Left lung (tissue), 4 donors: ENCODE measurements at regions not wholly inside any gene's neighbourhood (a gene's known extent, or its start where the extent isn't known, plus 50 kb on each side); places are given as distances from the start of the nearest gene placed in this dataset.
A peak's percentile ranks its signal among the peaks of the same experiment; 100 is the strongest.
"Not testable (repeated sequence)": the region's sequence is repeated elsewhere in the genome, so short reads cannot be mapped to it uniquely, and the experiment has no call there.

Experiments
- ATAC-seq: fragments of 200-7000 bp; cut with Tn5 transposase; one replicate; pipeline ENCODE4 v1.9.1; 2020; ENCODE audit warnings: moderate library complexity
- DNase-seq, 4 donors: peaks; one replicate each; pipeline ENCODE4 v3.0.0-alpha.2; 2013 to 2020
- H3K27ac ChIP-seq, 2 donors: fragments of 200-600 bp; sonication (generic) in 1 of 2; one replicate each; pipeline versions ENCODE4 v1.5.0 to v1.8.0; 2020 to 2021
- H3K27me3 ChIP-seq, 2 donors: fragments of 200-600 bp; sonication (generic) in 1 of 2; one replicate each; pipeline versions ENCODE4 v1.5.0 to v1.8.0; 2020 to 2021
- H3K36me3 ChIP-seq, 2 donors: fragments of 200-600 bp; sonication (generic) in 1 of 2; one replicate each; pipeline versions ENCODE4 v1.5.0 to v1.8.0; 2020 to 2021
- H3K4me1 ChIP-seq, 2 donors: fragments of 200-600 bp; one replicate each; pipeline ENCODE4 v1.8.0; 2021
- H3K4me3 ChIP-seq, 2 donors: fragments of 200-600 bp; sonication (generic) in 1 of 2; one replicate each; pipeline versions ENCODE4 v1.5.0 to v1.8.0; 2020 to 2021; ENCODE audit warnings: mild to moderate bottlenecking in 1 of 2
- H3K9me3 ChIP-seq, 2 donors: fragments of 200-600 bp; sonication (generic) in 1 of 2; one replicate each; pipeline versions ENCODE4 v1.5.0 to v1.8.0; 2020 to 2021
- intact Hi-C, 2 donors: fragments of 100-400 bp; cut with DNase I; formaldehyde crosslinking; loops; one replicate each; pipeline versions ENCODE4 v1.11.2 to v1.14.2; 2022
- TF ChIP-seq, protein P1 (sequence below), 2 donors: fragments of 200-600 bp; sonication (generic) in 1 of 2; IDR thresholded peaks; one replicate each; pipeline versions ENCODE4 v1.5.0 to v1.8.0; 2021; ENCODE audit warnings: antibody characterized with exemption in 2 of 2
- donor health status: DM: no; HTN: yes; CAD: no.
- donor health status: DM: no; HTN: no; CAD: no.

DNA sequence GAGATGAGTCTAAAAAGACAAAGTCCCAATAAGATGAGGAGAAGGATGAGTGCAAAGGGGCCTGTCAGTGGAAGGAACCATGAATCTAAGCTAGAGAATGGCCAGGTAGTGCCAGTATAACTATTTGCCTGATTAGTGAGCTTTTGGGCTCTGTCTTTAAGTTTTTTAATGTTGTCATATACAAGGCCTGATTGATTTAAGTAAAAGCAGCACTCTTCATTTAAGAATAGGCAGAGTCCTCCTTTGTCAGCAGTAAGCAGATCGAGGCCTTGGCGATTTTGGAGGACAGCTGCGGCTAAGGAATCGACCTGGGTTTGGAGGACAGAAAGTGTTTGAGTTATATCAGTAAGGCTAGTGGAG, 753.4 kb upstream of the ADGRB3 start:
- Histone ChIP-seq H3K27me3 (no peaks in the 10 kb centered on the region), H3K36me3 (no peaks in the 10 kb centered on the region), H3K27ac (no peak overlapping the region), H3K4me1 (no peaks in the 10 kb centered on the region), H3K9me3 (peaks cover 0 to 40% of the 10 kb centered on the region in 2 donors), H3K4me3 (no peak overlapping the region)
- DNase-seq (no peak), ATAC-seq (no peak)
- TF ChIP-seq, protein P1, sequence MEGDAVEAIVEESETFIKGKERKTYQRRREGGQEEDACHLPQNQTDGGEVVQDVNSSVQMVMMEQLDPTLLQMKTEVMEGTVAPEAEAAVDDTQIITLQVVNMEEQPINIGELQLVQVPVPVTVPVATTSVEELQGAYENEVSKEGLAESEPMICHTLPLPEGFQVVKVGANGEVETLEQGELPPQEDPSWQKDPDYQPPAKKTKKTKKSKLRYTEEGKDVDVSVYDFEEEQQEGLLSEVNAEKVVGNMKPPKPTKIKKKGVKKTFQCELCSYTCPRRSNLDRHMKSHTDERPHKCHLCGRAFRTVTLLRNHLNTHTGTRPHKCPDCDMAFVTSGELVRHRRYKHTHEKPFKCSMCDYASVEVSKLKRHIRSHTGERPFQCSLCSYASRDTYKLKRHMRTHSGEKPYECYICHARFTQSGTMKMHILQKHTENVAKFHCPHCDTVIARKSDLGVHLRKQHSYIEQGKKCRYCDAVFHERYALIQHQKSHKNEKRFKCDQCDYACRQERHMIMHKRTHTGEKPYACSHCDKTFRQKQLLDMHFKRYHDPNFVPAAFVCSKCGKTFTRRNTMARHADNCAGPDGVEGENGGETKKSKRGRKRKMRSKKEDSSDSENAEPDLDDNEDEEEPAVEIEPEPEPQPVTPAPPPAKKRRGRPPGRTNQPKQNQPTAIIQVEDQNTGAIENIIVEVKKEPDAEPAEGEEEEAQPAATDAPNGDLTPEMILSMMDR (IDR thresholded peaks at IDR 0.05): no peak
- intact Hi-C loops: no loop called here

DNA sequence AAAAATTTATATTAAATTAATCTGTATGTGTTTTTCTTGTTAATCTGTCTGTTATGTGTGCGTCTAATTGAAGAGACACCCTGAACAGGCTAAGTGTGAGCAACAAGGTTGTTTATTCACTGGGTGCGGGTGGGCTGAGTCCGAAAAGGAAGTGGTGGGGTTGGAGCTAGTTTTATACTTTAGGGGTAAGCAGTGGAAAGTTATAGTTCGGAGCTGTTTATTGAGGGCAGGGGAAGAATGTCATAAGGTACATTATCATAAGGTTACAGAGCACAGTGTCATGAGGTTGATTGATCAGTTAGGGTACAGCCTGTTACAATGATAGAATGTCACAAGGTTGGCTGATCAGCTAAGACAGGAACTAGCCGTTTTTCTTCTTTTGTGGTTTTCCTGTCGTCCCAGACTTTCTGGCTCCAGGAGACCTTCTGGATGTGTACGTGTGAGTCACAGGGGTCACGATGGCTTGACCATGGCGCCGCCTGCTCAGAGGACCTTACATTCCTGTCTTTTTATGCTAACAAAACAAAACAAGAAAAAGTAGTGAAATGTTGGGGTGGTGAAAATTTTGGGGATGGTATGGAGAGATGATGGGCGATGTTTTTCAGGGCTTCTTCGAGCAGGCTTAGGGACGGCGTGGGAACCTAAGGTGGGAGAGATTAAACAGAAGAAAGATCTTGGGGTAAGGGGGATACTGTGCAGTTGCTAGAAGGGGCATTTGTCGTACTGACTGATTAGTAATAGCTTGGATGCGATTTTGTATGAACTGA, 754.0 kb upstream of the ADGRB3 start:
- Histone ChIP-seq H3K27ac (no peak overlapping the region), H3K9me3 (peaks cover 0 to 38% of the 10 kb centered on the region in 2 donors), H3K27me3 (no peaks in the 10 kb centered on the region), H3K36me3 (no peaks in the 10 kb centered on the region), H3K4me1 (no peaks in the 10 kb centered on the region), H3K4me3 (no peak overlapping the region)
- DNase-seq: peak in 1 of 4 donors; percentile 22
- ATAC-seq: no peak
- intact Hi-C loops: no loop called here
- TF ChIP-seq, protein P1 (IDR thresholded peaks at IDR 0.05): no peak

DNA sequence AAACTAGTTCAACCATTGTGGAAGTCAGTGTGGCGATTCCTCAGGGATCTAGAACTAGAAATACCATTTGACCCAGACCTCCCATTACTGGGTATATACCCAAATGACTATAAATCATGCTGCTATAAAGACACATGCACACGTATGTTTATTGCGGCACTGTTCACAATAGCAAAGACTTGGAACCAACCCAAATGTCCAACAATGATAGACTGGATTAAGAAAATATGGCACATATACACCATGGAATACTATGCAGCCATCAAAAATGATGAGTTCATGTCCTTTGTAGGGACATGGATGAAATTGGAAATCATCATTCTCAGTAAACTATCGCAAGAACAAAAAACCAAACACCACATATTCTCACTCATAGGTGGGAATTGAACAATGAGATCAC, 754.7 kb upstream of the ADGRB3 start:
- H3K27ac ChIP-seq, H3K4me1 ChIP-seq, H3K4me3 ChIP-seq, intact Hi-C loops, H3K27me3 ChIP-seq, H3K36me3 ChIP-seq, ATAC-seq, DNase-seq: not testable (repeated sequence)
- H3K9me3 ChIP-seq: peaks cover 0 to 32% of the 10 kb centered on the region in 2 donors

DNA sequence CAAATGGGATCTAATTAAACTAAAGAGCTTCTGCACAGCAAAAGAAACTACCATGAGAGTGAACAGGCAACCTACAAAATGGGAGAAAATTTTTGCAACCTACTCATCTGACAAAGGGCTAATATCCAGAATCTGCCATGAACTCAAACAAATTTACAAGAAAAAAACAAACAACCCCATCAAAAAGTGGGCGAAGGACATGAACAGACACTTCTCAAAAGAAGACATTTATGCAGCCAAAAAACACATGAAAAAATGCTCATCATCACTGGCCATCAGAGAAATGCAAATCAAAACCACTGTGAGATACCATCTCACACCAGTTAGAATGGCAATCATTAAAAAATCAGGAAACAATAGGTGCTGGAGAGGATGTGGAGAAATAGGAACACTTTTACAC, 755.2 kb upstream of the ADGRB3 start:
- intact Hi-C loops, ATAC-seq, H3K4me3 ChIP-seq, H3K27ac ChIP-seq, DNase-seq, H3K27me3 ChIP-seq, H3K4me1 ChIP-seq, H3K36me3 ChIP-seq: not testable (repeated sequence)
- peaks cover 0 to 29% of the 10 kb centered on the region in 2 donors for H3K9me3 ChIP-seq

DNA sequence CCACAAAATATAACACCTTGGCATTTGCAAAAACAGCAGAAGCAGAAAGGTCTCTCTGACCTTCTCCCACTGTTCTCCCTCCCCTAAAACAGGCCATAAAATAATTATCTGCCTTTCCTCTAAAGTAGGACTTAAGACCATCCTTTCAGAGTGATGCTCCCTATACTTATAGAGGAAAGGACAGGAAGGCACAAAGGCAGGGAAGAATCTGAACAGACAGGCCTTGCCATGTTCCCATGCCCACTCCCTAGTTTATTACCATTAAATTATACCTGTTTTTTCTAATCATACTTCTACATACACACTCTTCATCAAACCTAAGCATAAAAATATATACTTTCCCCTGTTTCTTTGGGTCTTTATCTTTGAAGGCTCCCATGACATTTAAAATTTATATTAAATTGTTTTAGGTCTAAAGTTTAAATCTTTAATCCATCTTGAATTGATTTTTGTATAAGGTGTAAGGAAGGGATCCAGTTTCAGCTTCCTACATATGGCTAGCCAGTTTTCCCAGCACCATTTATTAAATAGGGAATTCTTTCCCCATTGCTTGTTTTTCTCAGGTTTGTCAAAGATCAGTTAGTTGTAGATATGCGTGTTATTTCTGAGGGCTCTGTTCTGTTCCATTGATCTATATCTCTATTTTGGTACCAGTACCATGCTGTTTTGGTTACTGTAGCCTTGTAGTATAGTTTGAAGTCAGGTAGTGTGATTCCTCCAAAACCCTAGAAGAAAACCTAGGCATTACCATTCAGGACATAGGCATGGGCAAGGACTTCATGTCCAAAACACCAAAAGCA, 755.8 kb upstream of the ADGRB3 start:
- H3K27ac ChIP-seq, H3K4me3 ChIP-seq, H3K36me3 ChIP-seq, ATAC-seq, H3K27me3 ChIP-seq, H3K4me1 ChIP-seq, intact Hi-C loops, DNase-seq: not testable (repeated sequence)
- H3K9me3 ChIP-seq: peaks cover 0 to 27% of the 10 kb centered on the region in 2 donors

DNA sequence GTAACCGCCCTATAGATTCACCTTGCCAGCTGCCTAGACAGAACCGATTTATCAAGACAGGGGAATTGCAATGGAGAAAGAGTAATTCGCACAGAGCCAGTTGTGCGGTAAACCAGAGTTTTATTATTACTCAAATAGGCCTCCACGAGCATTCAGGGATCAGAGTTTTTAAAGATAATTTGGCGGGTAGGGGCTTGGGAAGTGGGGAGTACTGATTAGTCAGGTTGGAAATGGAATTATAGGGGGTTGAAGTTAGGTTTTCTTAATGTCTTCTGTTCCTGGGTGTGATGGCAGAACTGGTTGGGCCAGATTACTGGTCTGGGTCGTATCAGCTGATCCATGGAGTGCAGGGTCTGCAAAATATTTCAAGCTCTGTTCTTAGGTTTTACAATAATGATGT, 756.9 kb upstream of the ADGRB3 start:
- ATAC-seq, H3K4me1 ChIP-seq, H3K36me3 ChIP-seq, H3K27me3 ChIP-seq, H3K27ac ChIP-seq, DNase-seq, intact Hi-C loops, H3K4me3 ChIP-seq: not testable (repeated sequence)
- peaks cover 0 to 26% of the 10 kb centered on the region in 2 donors for H3K9me3 ChIP-seq

DNA sequence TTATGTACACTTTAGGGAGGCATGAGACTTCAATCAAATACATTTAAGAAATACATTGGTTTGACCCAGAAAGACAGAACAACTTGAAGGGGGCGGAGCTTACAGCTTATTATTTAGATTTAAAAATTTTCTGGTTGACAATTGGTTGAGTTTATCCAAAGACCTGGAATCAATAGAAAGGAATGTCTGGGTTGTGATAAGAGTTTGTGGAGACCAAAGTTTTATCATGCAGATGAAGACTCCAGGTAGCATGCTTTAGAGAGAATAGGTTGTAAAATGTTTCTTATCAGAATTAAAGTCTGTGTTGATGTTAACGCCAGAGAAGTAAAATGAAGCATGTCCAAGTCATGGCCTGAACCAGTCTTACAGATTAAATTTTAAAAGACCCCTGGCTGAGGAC, 757.8 kb upstream of the ADGRB3 start:
- Histone ChIP-seq H3K9me3 (peaks cover 0 to 28% of the 10 kb centered on the region in 2 donors), H3K4me1 (no peaks in the 10 kb centered on the region), H3K27me3 (no peaks in the 10 kb centered on the region), H3K27ac (no peak overlapping the region), H3K4me3 (no peak overlapping the region), H3K36me3 (no peaks in the 10 kb centered on the region)
- ATAC-seq (no peak), DNase-seq (no peak)
- TF ChIP-seq, protein P1 (IDR thresholded peaks at IDR 0.05): no peak
- intact Hi-C loops: no loop called here
